Right atrium auricular region (tissue), 2 donors: ENCODE measurements at regions not wholly inside any gene's neighbourhood (a gene's known extent, or its start where the extent isn't known, plus 50 kb on each side); places are given as distances from the start of the nearest gene placed in this dataset.

Source experiments
- DNase-seq: peaks from one replicate; pipeline ENCODE4 v3.0.0-alpha.2; 2019; ENCODE audit warnings: low spot score
- H3K27ac ChIP-seq, 2 donors: fragments of 200-600 bp; sonication (generic); 1 replicate in 1 of 2; 2 replicates in 1 of 2; pipeline ENCODE4 v1.5.1; 2016 to 2019
- H3K27me3 ChIP-seq, 2 donors: fragments of 200-600 bp; sonication (generic); one replicate each; pipeline versions ENCODE4 v1.5.1 to v1.6.0; 2017 to 2019
- H3K36me3 ChIP-seq: fragments of 200-600 bp; sonication (generic); one replicate; pipeline ENCODE4 v1.5.1; 2016
- H3K4me1 ChIP-seq, 2 donors: fragments of 200-600 bp; sonication (generic); one replicate each; pipeline versions ENCODE4 v1.5.1 to v1.6.0; 2017 to 2019
- H3K4me3 ChIP-seq, 2 donors: fragments of 200-600 bp; sonication (generic); 1 replicate in 1 of 2; 2 replicates in 1 of 2; pipeline ENCODE4 v1.5.1; 2017 to 2019; ENCODE audit warnings: mild to moderate bottlenecking in 1 of 2, moderate library complexity in 1 of 2
- H3K9me3 ChIP-seq, 2 donors: fragments of 200-600 bp; sonication (generic); one replicate each; pipeline ENCODE4 v1.5.1; 2019
- CTCF ChIP-seq, 2 donors: fragments of 200-600 bp; sonication (generic); IDR thresholded peaks; one replicate each; pipeline ENCODE4 v1.5.1; 2019; ENCODE audit warnings: antibody characterized with exemption in 2 of 2

- no peak for TF ChIP-seq CTCF (IDR thresholded peaks at IDR 0.05)
- H3K4me1 ChIP-seq: no peaks in the 10 kb centered on the region
- no peaks in the 10 kb centered on the region for H3K9me3 ChIP-seq
- no peak overlapping the region for H3K4me3 ChIP-seq
- H3K36me3 ChIP-seq: no peaks in the 10 kb centered on the region
- no peak overlapping the region for H3K27ac ChIP-seq
- H3K27me3 ChIP-seq: no peaks in the 10 kb centered on the region
- DNase-seq: no peak
Measured at GRCh38 chr1:166295656-166296055, 128.9 kb upstream of the FAM78B start.

- H3K36me3 ChIP-seq: no peaks in the 10 kb centered on the region
- no peak for DNase-seq
- no peaks in the 10 kb centered on the region for H3K4me1 ChIP-seq
- no peaks in the 10 kb centered on the region for H3K27me3 ChIP-seq
- H3K4me3 ChIP-seq: no peak overlapping the region
- TF ChIP-seq CTCF (IDR thresholded peaks at IDR 0.05): no peak
- no peak overlapping the region for H3K27ac ChIP-seq
- no peaks in the 10 kb centered on the region for H3K9me3 ChIP-seq
Measured at GRCh38 chr1:166297993-166298392, 131.2 kb upstream of the FAM78B start.

GRCh38 chr1:166300767-166301166 is 134.0 kb upstream of the FAM78B start:
- no peaks in the 10 kb centered on the region for H3K36me3 ChIP-seq
- H3K4me3 ChIP-seq: no peak overlapping the region
- TF ChIP-seq CTCF (IDR thresholded peaks at IDR 0.05): no peak
- no peaks in the 10 kb centered on the region for H3K4me1 ChIP-seq
- DNase-seq: no peak
- H3K27ac ChIP-seq: no peak overlapping the region
- H3K9me3 ChIP-seq: no peaks in the 10 kb centered on the region
- H3K27me3 ChIP-seq: no peaks in the 10 kb centered on the region

- no peak for DNase-seq
- no peak overlapping the region for H3K27ac ChIP-seq
- no peaks in the 10 kb centered on the region for H3K27me3 ChIP-seq
- no peak for TF ChIP-seq CTCF (IDR thresholded peaks at IDR 0.05)
- no peaks in the 10 kb centered on the region for H3K9me3 ChIP-seq
- no peaks in the 10 kb centered on the region for H3K36me3 ChIP-seq
- no peak overlapping the region for H3K4me3 ChIP-seq
- no peaks in the 10 kb centered on the region for H3K4me1 ChIP-seq
Measured at GRCh38 chr1:166302989-166303758, 136.4 kb upstream of the FAM78B start.

- no peak for DNase-seq
- TF ChIP-seq CTCF (IDR thresholded peaks at IDR 0.05): no peak
- no peaks in the 10 kb centered on the region for H3K27me3 ChIP-seq
- no peaks in the 10 kb centered on the region for H3K36me3 ChIP-seq
- H3K27ac ChIP-seq: no peak overlapping the region
- no peaks in the 10 kb centered on the region for H3K9me3 ChIP-seq
- no peak overlapping the region for H3K4me3 ChIP-seq
- H3K4me1 ChIP-seq: no peaks in the 10 kb centered on the region
Measured at GRCh38 chr1:166304131-166304530, 137.3 kb upstream of the FAM78B start.

- Histone ChIP-seq H3K4me3 (no peak overlapping the region), H3K4me1 (no peaks in the 10 kb centered on the region), H3K9me3 (no peaks in the 10 kb centered on the region), H3K27ac (no peak overlapping the region), H3K36me3 (no peaks in the 10 kb centered on the region), H3K27me3 (no peaks in the 10 kb centered on the region)
- no peak for DNase-seq
- no peak for TF ChIP-seq CTCF (IDR thresholded peaks at IDR 0.05)
Measured at GRCh38 chr1:166305371-166305770, 138.6 kb upstream of the FAM78B start.
